ENCODE measurements at regions not wholly inside any gene's neighbourhood (a gene's known extent, or its start where the extent isn't known, plus 50 kb on each side); places are given as distances from the start of the nearest gene placed in this dataset.

GRCh38 chr3:124200407-124200806 is 208.5 kb upstream of the ROPN1 start:
- Histone ChIP-seq H3K9ac (ENCODE audit: low read length) (no peak overlapping the region), H3K79me2 (ENCODE audit: insufficient read depth, low read length) (no peaks in the 10 kb centered on the region), H3F3A (ENCODE audit: insufficient read depth) (no peaks in the 10 kb centered on the region), H3K9me2 (replicated peaks; ENCODE audit: insufficient read depth, low read length) (no peaks in the 10 kb centered on the region), H3K9me3 (ENCODE audit: insufficient read depth, low read length) (no peaks in the 10 kb centered on the region), H2AFZ (ENCODE audit: low read depth, low read length, severe bottlenecking) (no peak overlapping the region), H3K4me3 (ENCODE audit: insufficient read depth, low read length, poor library complexity, severe bottlenecking) (no peak overlapping the region), H3K36me3 (ENCODE audit: low read length) (no peaks in the 10 kb centered on the region), H3K4me2 (ENCODE audit: low read depth, low read length, poor library complexity, severe bottlenecking) (no peak overlapping the region), H3K27ac (ENCODE audit: low read depth, low read length) (no peak overlapping the region), H4K20me1 (ENCODE audit: low read depth, low read length) (no peaks in the 10 kb centered on the region), H3K27me3 (ENCODE audit: low read length) (no peaks in the 10 kb centered on the region)
- TF ChIP-seq EZH2phosphoT487 (conservative IDR thresholded peaks at IDR 0.05; ENCODE audit: low read length) (no peak), CTCF (IDR thresholded peaks at IDR 0.05; ENCODE audit: insufficient read depth, low read length, poor library complexity, severe bottlenecking) (no peak)

GRCh38 chr3:124201226-124201625 is 209.3 kb upstream of the ROPN1 start:
- TF ChIP-seq EZH2phosphoT487 (conservative IDR thresholded peaks at IDR 0.05; ENCODE audit: low read length), result no peak
- TF ChIP-seq CTCF (IDR thresholded peaks at IDR 0.05; ENCODE audit: insufficient read depth, low read length, poor library complexity, severe bottlenecking), result no peak
- Histone ChIP-seq H3K36me3 (ENCODE audit: low read length) (no peaks in the 10 kb centered on the region), H3K27me3 (ENCODE audit: low read length) (no peaks in the 10 kb centered on the region), H2AFZ (ENCODE audit: low read depth, low read length, severe bottlenecking) (no peak overlapping the region), H3K79me2 (ENCODE audit: insufficient read depth, low read length) (no peaks in the 10 kb centered on the region), H4K20me1 (ENCODE audit: low read depth, low read length) (no peaks in the 10 kb centered on the region), H3K9me3 (ENCODE audit: insufficient read depth, low read length) (no peaks in the 10 kb centered on the region), H3K9me2 (replicated peaks; ENCODE audit: insufficient read depth, low read length) (no peaks in the 10 kb centered on the region), H3K4me3 (ENCODE audit: insufficient read depth, low read length, poor library complexity, severe bottlenecking) (no peak overlapping the region), H3K4me2 (ENCODE audit: low read depth, low read length, poor library complexity, severe bottlenecking) (no peak overlapping the region), H3F3A (ENCODE audit: insufficient read depth) (no peaks in the 10 kb centered on the region), H3K9ac (ENCODE audit: low read length) (no peak overlapping the region), H3K27ac (ENCODE audit: low read depth, low read length) (no peak overlapping the region)

- H2AFZ ChIP-seq (ENCODE audit: low read depth, low read length, severe bottlenecking), result no peak overlapping the region
- H3K4me3 ChIP-seq (ENCODE audit: insufficient read depth, low read length, poor library complexity, severe bottlenecking), result no peak overlapping the region
- no peaks in the 10 kb centered on the region for H3K9me2 ChIP-seq (replicated peaks; ENCODE audit: insufficient read depth, low read length)
- no peaks in the 10 kb centered on the region for H3K27me3 ChIP-seq (ENCODE audit: low read length)
- no peaks in the 10 kb centered on the region for H3K79me2 ChIP-seq (ENCODE audit: insufficient read depth, low read length)
- no peaks in the 10 kb centered on the region for H3F3A ChIP-seq (ENCODE audit: insufficient read depth)
- TF ChIP-seq EZH2phosphoT487 (conservative IDR thresholded peaks at IDR 0.05; ENCODE audit: low read length) (no peak), CTCF (IDR thresholded peaks at IDR 0.05; ENCODE audit: insufficient read depth, low read length, poor library complexity, severe bottlenecking) (no peak)
- H3K4me2 ChIP-seq (ENCODE audit: low read depth, low read length, poor library complexity, severe bottlenecking), result no peak overlapping the region
- H3K36me3 ChIP-seq (ENCODE audit: low read length), result no peaks in the 10 kb centered on the region
- no peaks in the 10 kb centered on the region for H4K20me1 ChIP-seq (ENCODE audit: low read depth, low read length)
- no peaks in the 10 kb centered on the region for H3K9me3 ChIP-seq (ENCODE audit: insufficient read depth, low read length)
- no peak overlapping the region for H3K9ac ChIP-seq (ENCODE audit: low read length)
- H3K27ac ChIP-seq (ENCODE audit: low read depth, low read length), result no peak overlapping the region
Measured at GRCh38 chr3:124201786-124202185, 209.9 kb upstream of the ROPN1 start.

Measured in SU-DHL-6 (cell line).